Thymus (tissue), 11 donors: ENCODE measurements at regions not wholly inside any gene's neighbourhood (a gene's known extent, or its start where the extent isn't known, plus 50 kb on each side); places are given as distances from the start of the nearest gene placed in this dataset.
"Not testable (repeated sequence)": the region's sequence is repeated elsewhere in the genome, so short reads cannot be mapped to it uniquely, and the experiment has no call there.

Experiments used
- DNase-seq, 9 donors: peaks; one replicate each; pipeline ENCODE4 v3.0.0-alpha.2; 2013; ENCODE audit warnings: low spot score in 9 of 9, low read depth in 6 of 9, missing footprints in 1 of 9
- H3K27ac ChIP-seq, 2 donors: one replicate each; pipeline ENCODE4 v1.5.1; 2013; ENCODE audit warnings: control low read depth in 1 of 2, low read depth in 1 of 2, low read length in 1 of 2, mild to moderate bottlenecking in 1 of 2, moderate library complexity in 1 of 2
- H3K27me3 ChIP-seq, 2 donors: one replicate each; pipeline ENCODE4 v1.5.1; 2013; ENCODE audit warnings: low read length in 1 of 2; ENCODE audit not compliant: control insufficient read depth in 2 of 2, insufficient read depth in 1 of 2
- H3K36me3 ChIP-seq, 2 donors: one replicate each; pipeline ENCODE4 v1.5.1; 2013; ENCODE audit warnings: low read length in 1 of 2, mild to moderate bottlenecking in 1 of 2, moderate library complexity in 1 of 2; ENCODE audit not compliant: control insufficient read depth in 2 of 2, insufficient read depth in 2 of 2
- H3K4me1 ChIP-seq, 2 donors: one replicate each; pipeline ENCODE4 v1.5.1; 2013; ENCODE audit warnings: low read length in 2 of 2; ENCODE audit not compliant: control insufficient read depth in 2 of 2, insufficient read depth in 2 of 2
- H3K4me3 ChIP-seq, 2 donors: one replicate each; pipeline ENCODE4 v1.5.1; 2013; ENCODE audit warnings: low read length in 2 of 2, control low read depth in 1 of 2, mild to moderate bottlenecking in 1 of 2
- H3K9me3 ChIP-seq, 2 donors: one replicate each; pipeline ENCODE4 v1.5.1; 2013; ENCODE audit warnings: low read length in 1 of 2, mild to moderate bottlenecking in 1 of 2; ENCODE audit not compliant: control insufficient read depth in 2 of 2, insufficient read depth in 1 of 2
- WGBS: extraction: QIAGEN DNeasy Blood & Tissue Kit; methylation state at CpG from one replicate; pipeline ENCODE4 v1.1.7; 2013; 5-methylcytosine and 5-hydroxymethylcytosine counted together
- donor health status: healthy.

- no peak overlapping the region for H3K27ac ChIP-seq
- peaks cover 0 to 28% of the 10 kb centered on the region in 2 donors for H3K9me3 ChIP-seq
- no peak for DNase-seq
- no peaks in the 10 kb centered on the region for H3K4me1 ChIP-seq
- H3K4me3 ChIP-seq: no peak overlapping the region
- no peaks in the 10 kb centered on the region for H3K27me3 ChIP-seq
- no peaks in the 10 kb centered on the region for H3K36me3 ChIP-seq
- 97% methylated on average over 2 of the region's 2 CpGs for WGBS
Measured at GRCh38 chr12:30301291-30301690, 394.4 kb downstream of the IPO8 start.

GRCh38 chr12:30296486-30296885 lies 399.2 kb downstream of the IPO8 start:
- Histone ChIP-seq H3K27me3 (no peaks in the 10 kb centered on the region), H3K36me3 (no peaks in the 10 kb centered on the region), H3K9me3 (peaks cover 0 to 18% of the 10 kb centered on the region in 2 donors), H3K4me3 (no peak overlapping the region), H3K4me1 (no peaks in the 10 kb centered on the region), H3K27ac (no peak overlapping the region)
- WGBS: 74% methylated on average over 8 of the region's 8 CpGs
- no peak for DNase-seq

GRCh38 chr12:30286345-30286926 lies 409.2 kb downstream of the IPO8 start:
- no peak for DNase-seq
- 48% methylated on average over 1 of the region's 1 CpG for WGBS
- Histone ChIP-seq H3K27ac (no peak overlapping the region), H3K27me3 (no peaks in the 10 kb centered on the region), H3K36me3 (no peaks in the 10 kb centered on the region), H3K4me1 (no peaks in the 10 kb centered on the region), H3K4me3 (no peak overlapping the region), H3K9me3 (no peaks in the 10 kb centered on the region)

GRCh38 chr12:30278401-30278800 lies 417.3 kb downstream of the IPO8 start:
- H3K36me3 ChIP-seq: no peaks in the 10 kb centered on the region
- H3K27ac ChIP-seq: no peak overlapping the region
- peaks cover 0 to 3% of the 10 kb centered on the region in 2 donors for H3K9me3 ChIP-seq
- H3K27me3 ChIP-seq: no peaks in the 10 kb centered on the region
- H3K4me3 ChIP-seq: no peak overlapping the region
- H3K4me1 ChIP-seq: no peaks in the 10 kb centered on the region
- no peak for DNase-seq

GRCh38 chr12:30272515-30272914 lies 423.2 kb downstream of the IPO8 start:
- H3K27ac ChIP-seq, H3K9me3 ChIP-seq, DNase-seq, H3K4me1 ChIP-seq, H3K36me3 ChIP-seq, H3K4me3 ChIP-seq, H3K27me3 ChIP-seq: not testable (repeated sequence)
- 100% methylated on average over 1 of the region's 1 CpG for WGBS

- no peaks in the 10 kb centered on the region for H3K36me3 ChIP-seq
- H3K27me3 ChIP-seq: no peaks in the 10 kb centered on the region
- H3K9me3 ChIP-seq: peaks cover 1 to 8% of the 10 kb centered on the region in 2 donors
- H3K4me1 ChIP-seq: no peaks in the 10 kb centered on the region
- no peak overlapping the region for H3K4me3 ChIP-seq
- H3K27ac ChIP-seq: no peak overlapping the region
- DNase-seq: no peak
Measured at GRCh38 chr12:30269496-30269895, 426.2 kb downstream of the IPO8 start.

GRCh38 chr12:30268041-30268440 lies 427.6 kb downstream of the IPO8 start:
- no peaks in the 10 kb centered on the region for H3K36me3 ChIP-seq
- 93% methylated on average over 2 of the region's 2 CpGs for WGBS
- H3K4me1 ChIP-seq: no peaks in the 10 kb centered on the region
- peaks cover 1 to 12% of the 10 kb centered on the region in 2 donors for H3K9me3 ChIP-seq
- H3K27ac ChIP-seq: no peak overlapping the region
- H3K4me3 ChIP-seq: no peak overlapping the region
- no peak for DNase-seq
- H3K27me3 ChIP-seq: no peaks in the 10 kb centered on the region

- Histone ChIP-seq H3K27me3 (no peaks in the 10 kb centered on the region), H3K9me3 (peaks cover 0 to 3% of the 10 kb centered on the region in 2 donors), H3K4me3 (no peak overlapping the region), H3K36me3 (no peaks in the 10 kb centered on the region), H3K27ac (no peak overlapping the region), H3K4me1 (no peaks in the 10 kb centered on the region)
- WGBS: 91% methylated on average over 2 of the region's 2 CpGs
- no peak for DNase-seq
Measured at GRCh38 chr12:30263434-30263833, 432.2 kb downstream of the IPO8 start.

- H3K27ac ChIP-seq: no peak overlapping the region
- no peaks in the 10 kb centered on the region for H3K36me3 ChIP-seq
- peaks cover 0 to 3% of the 10 kb centered on the region in 2 donors for H3K9me3 ChIP-seq
- no peaks in the 10 kb centered on the region for H3K27me3 ChIP-seq
- 96% methylated on average over 1 of the region's 1 CpG for WGBS
- no peak overlapping the region for H3K4me3 ChIP-seq
- no peaks in the 10 kb centered on the region for H3K4me1 ChIP-seq
- DNase-seq: no peak
Measured at GRCh38 chr12:30257618-30258017, 438.1 kb downstream of the IPO8 start.

GRCh38 chr12:30251546-30251945 lies 444.1 kb downstream of the IPO8 start:
- Histone ChIP-seq H3K27me3 (no peaks in the 10 kb centered on the region), H3K27ac (no peak overlapping the region), H3K4me1 (no peaks in the 10 kb centered on the region), H3K36me3 (no peaks in the 10 kb centered on the region), H3K9me3 (no peaks in the 10 kb centered on the region), H3K4me3 (no peak overlapping the region)
- no peak for DNase-seq
- 79% methylated on average over 5 of the region's 5 CpGs for WGBS
